Hepatocyte (in vitro differentiated cells): ENCODE measurements at regions not wholly inside any gene's neighbourhood (a gene's known extent, or its start where the extent isn't known, plus 50 kb on each side); places are given as distances from the start of the nearest gene placed in this dataset.

ENCODE experiments used
- EZH2phosphoT487 ChIP-seq: fragments of 200-600 bp; sonication (generic); IDR thresholded peaks from one replicate; pipeline ENCODE4 v1.6.1; 2018; ENCODE audit warnings: antibody characterized with exemption, mild to moderate bottlenecking, low read depth, moderate library complexity; ENCODE audit not compliant: unreplicated experiment, severe bottlenecking
- TF ChIP-seq, protein P1 (sequence below): fragments of 200-600 bp; sonication (generic); IDR thresholded peaks from 2 replicates; pipeline ENCODE4 v1.5.1; 2016; ENCODE audit warnings: antibody characterized with exemption, mild to moderate bottlenecking; ENCODE audit not compliant: poor library complexity

DNA sequence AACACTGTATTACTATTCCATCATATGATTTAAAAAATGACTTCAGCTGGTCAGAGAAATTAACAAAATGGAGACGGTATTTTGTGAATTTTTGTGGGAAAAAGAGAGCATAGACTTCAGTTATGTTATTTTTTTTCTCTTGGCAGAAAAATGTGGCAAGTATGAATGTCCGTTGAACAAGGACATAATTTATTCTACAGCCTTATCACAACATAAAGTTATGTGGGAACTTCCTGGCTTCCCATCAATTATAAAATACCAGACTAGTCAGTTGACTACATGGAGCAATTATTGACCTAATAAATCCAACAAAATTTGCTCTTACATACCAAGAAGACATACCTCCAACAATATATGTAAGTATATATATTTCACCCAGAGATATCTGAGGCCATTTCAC is 88.6 kb upstream of the PPP1R3A start:
- TF ChIP-seq, protein P1, sequence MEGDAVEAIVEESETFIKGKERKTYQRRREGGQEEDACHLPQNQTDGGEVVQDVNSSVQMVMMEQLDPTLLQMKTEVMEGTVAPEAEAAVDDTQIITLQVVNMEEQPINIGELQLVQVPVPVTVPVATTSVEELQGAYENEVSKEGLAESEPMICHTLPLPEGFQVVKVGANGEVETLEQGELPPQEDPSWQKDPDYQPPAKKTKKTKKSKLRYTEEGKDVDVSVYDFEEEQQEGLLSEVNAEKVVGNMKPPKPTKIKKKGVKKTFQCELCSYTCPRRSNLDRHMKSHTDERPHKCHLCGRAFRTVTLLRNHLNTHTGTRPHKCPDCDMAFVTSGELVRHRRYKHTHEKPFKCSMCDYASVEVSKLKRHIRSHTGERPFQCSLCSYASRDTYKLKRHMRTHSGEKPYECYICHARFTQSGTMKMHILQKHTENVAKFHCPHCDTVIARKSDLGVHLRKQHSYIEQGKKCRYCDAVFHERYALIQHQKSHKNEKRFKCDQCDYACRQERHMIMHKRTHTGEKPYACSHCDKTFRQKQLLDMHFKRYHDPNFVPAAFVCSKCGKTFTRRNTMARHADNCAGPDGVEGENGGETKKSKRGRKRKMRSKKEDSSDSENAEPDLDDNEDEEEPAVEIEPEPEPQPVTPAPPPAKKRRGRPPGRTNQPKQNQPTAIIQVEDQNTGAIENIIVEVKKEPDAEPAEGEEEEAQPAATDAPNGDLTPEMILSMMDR: no peak
- no peak for TF ChIP-seq EZH2phosphoT487
